Thoracic aorta (tissue), 2 donors: ENCODE measurements at regions not wholly inside any gene's neighbourhood (a gene's known extent, or its start where the extent isn't known, plus 50 kb on each side); places are given as distances from the start of the nearest gene placed in this dataset.

Experiments used
- ATAC-seq: fragments of 150-250 bp; one replicate; pipeline ENCODE4 v1.8.0; 2017; ENCODE audit warnings: low read depth; ENCODE audit not compliant: insufficient number of reproducible peaks, low FRiP score
- DNase-seq: peaks from one replicate; pipeline ENCODE4 v3.0.0-alpha.2; 2020; ENCODE audit warnings: low spot score
- H3K27ac ChIP-seq, 2 donors: fragments of 200-600 bp; sonication (generic); 1 replicate in 1 of 2; 2 replicates in 1 of 2; pipeline ENCODE4 v1.5.1; 2016; ENCODE audit warnings: mild to moderate bottlenecking in 2 of 2, moderate library complexity in 2 of 2
- H3K27me3 ChIP-seq: fragments of 200-600 bp; sonication (generic); replicated peaks from 2 replicates; pipeline ENCODE4 v1.6.0; 2016; ENCODE audit warnings: mild to moderate bottlenecking; ENCODE audit not compliant: insufficient read depth
- H3K36me3 ChIP-seq: fragments of 200-600 bp; sonication (generic); one replicate; pipeline ENCODE4 v1.5.1; 2016
- H3K4me1 ChIP-seq, 2 donors: fragments of 200-600 bp; sonication (generic); 1 replicate in 1 of 2; 2 replicates in 1 of 2; pipeline versions ENCODE4 v1.5.1 to v1.6.0; 2016; ENCODE audit warnings: low read depth in 2 of 2, mild to moderate bottlenecking in 1 of 2; ENCODE audit not compliant: control insufficient read depth in 1 of 2
- H3K4me3 ChIP-seq: fragments of 200-600 bp; sonication (generic); 2 replicates; pipeline ENCODE4 v1.5.1; 2016; ENCODE audit warnings: mild to moderate bottlenecking
- H3K9me3 ChIP-seq: fragments of 200-600 bp; sonication (generic); 2 replicates; pipeline ENCODE4 v1.5.1; 2016
- TF ChIP-seq, protein P1 (sequence below): fragments of 200-600 bp; sonication (generic); IDR thresholded peaks from one replicate; pipeline ENCODE4 v1.5.1; 2019; ENCODE audit warnings: antibody characterized with exemption

GRCh38 chr5:61734966-61735365, 402.9 kb downstream of the ZSWIM6 start:
- H3K27me3 ChIP-seq: no peaks in the 10 kb centered on the region
- TF ChIP-seq, protein P1, sequence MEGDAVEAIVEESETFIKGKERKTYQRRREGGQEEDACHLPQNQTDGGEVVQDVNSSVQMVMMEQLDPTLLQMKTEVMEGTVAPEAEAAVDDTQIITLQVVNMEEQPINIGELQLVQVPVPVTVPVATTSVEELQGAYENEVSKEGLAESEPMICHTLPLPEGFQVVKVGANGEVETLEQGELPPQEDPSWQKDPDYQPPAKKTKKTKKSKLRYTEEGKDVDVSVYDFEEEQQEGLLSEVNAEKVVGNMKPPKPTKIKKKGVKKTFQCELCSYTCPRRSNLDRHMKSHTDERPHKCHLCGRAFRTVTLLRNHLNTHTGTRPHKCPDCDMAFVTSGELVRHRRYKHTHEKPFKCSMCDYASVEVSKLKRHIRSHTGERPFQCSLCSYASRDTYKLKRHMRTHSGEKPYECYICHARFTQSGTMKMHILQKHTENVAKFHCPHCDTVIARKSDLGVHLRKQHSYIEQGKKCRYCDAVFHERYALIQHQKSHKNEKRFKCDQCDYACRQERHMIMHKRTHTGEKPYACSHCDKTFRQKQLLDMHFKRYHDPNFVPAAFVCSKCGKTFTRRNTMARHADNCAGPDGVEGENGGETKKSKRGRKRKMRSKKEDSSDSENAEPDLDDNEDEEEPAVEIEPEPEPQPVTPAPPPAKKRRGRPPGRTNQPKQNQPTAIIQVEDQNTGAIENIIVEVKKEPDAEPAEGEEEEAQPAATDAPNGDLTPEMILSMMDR: no peak
- H3K4me1 ChIP-seq: no peaks in the 10 kb centered on the region
- no peaks in the 10 kb centered on the region for H3K9me3 ChIP-seq
- H3K27ac ChIP-seq: no peak overlapping the region
- H3K4me3 ChIP-seq: no peak overlapping the region
- no peak for DNase-seq
- no peak for ATAC-seq
- no peaks in the 10 kb centered on the region for H3K36me3 ChIP-seq

GRCh38 chr5:61735531-61735930, 403.5 kb downstream of the ZSWIM6 start:
- H3K9me3 ChIP-seq: no peaks in the 10 kb centered on the region
- no peak overlapping the region for H3K4me3 ChIP-seq
- no peaks in the 10 kb centered on the region for H3K27me3 ChIP-seq
- no peak overlapping the region for H3K27ac ChIP-seq
- H3K36me3 ChIP-seq: no peaks in the 10 kb centered on the region
- DNase-seq (no peak), ATAC-seq (no peak)
- no peaks in the 10 kb centered on the region for H3K4me1 ChIP-seq
- TF ChIP-seq, protein P1: no peak

- Histone ChIP-seq H3K27me3 (no peaks in the 10 kb centered on the region), H3K4me1 (no peaks in the 10 kb centered on the region), H3K36me3 (no peaks in the 10 kb centered on the region), H3K4me3 (no peak overlapping the region), H3K27ac (no peak overlapping the region), H3K9me3 (no peaks in the 10 kb centered on the region)
- DNase-seq: no peak
- ATAC-seq: no peak
- TF ChIP-seq, protein P1: no peak
Observed at GRCh38 chr5:61735995-61736394, 403.9 kb downstream of the ZSWIM6 start.

DNA sequence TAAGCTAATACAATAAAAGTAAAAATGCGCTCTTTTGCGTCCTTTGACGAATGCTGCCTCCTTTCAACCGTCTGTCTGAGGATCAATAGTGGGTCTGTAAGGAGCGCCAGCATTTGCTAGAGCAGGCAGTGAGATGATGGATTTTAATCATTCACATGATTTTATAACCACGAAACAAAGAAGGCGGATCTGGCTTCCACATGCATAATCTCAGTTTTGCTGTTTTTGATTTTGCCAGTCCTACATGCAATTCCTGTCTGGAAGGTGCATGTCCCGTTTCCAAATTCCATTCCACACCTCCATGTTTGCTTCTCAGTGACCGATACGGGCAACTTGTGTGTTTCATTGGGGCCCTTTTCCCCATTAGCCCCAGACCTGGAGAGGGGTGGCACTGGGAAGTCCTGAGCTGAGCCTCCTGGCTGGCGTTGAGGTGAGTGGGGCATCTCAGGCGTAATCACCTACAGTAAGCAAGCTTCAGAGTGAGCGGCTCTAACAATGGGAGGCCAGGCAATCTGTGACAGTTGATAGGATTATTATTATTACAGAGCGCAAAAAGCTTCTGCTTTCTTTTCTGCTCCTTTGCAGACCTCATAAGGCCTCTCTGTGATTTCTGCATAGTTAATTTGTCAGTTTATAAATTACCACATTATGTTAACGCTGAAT, 405.4 kb downstream of the ZSWIM6 start:
- no peak for ATAC-seq
- DNase-seq: no peak
- Histone ChIP-seq H3K27me3 (no peaks in the 10 kb centered on the region), H3K27ac (no peak overlapping the region), H3K36me3 (no peaks in the 10 kb centered on the region), H3K9me3 (no peaks in the 10 kb centered on the region), H3K4me1 (no peaks in the 10 kb centered on the region), H3K4me3 (no peak overlapping the region)
- TF ChIP-seq, protein P1: no peak

- Histone ChIP-seq H3K36me3 (no peaks in the 10 kb centered on the region), H3K4me3 (no peak overlapping the region), H3K9me3 (no peaks in the 10 kb centered on the region), H3K4me1 (no peaks in the 10 kb centered on the region), H3K27ac (no peak overlapping the region), H3K27me3 (no peaks in the 10 kb centered on the region)
- TF ChIP-seq, protein P1: no peak
- DNase-seq (no peak), ATAC-seq (no peak)
Observed at GRCh38 chr5:61737964-61738340, 405.9 kb downstream of the ZSWIM6 start.
